ENCODE measurements at regions not wholly inside any gene's neighbourhood (a gene's known extent, or its start where the extent isn't known, plus 50 kb on each side); places are given as distances from the start of the nearest gene placed in this dataset.

DNA sequence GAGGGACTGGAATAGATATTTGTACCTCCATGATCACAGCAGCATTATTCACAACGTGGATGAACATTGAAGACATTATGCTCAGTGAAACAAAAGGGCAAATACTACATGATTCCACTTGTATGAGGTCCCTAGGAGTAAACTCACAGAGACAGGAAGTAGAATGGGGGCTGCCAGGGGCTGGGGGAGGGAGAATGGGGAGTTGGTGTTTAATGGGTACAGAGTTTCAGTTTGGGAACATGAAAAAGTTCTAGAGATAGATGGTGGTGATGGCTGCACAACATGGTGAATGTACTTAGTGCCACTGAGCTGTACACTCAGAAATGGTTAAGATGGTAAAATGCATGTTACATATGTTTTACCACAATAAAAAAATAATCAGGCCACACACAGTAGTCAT is 164.3 kb upstream of the RREB1 start:
- TF ChIP-seq POLR2A (IDR thresholded peaks at IDR 0.05) = no peak
- TF ChIP-seq, protein P1, sequence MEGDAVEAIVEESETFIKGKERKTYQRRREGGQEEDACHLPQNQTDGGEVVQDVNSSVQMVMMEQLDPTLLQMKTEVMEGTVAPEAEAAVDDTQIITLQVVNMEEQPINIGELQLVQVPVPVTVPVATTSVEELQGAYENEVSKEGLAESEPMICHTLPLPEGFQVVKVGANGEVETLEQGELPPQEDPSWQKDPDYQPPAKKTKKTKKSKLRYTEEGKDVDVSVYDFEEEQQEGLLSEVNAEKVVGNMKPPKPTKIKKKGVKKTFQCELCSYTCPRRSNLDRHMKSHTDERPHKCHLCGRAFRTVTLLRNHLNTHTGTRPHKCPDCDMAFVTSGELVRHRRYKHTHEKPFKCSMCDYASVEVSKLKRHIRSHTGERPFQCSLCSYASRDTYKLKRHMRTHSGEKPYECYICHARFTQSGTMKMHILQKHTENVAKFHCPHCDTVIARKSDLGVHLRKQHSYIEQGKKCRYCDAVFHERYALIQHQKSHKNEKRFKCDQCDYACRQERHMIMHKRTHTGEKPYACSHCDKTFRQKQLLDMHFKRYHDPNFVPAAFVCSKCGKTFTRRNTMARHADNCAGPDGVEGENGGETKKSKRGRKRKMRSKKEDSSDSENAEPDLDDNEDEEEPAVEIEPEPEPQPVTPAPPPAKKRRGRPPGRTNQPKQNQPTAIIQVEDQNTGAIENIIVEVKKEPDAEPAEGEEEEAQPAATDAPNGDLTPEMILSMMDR (IDR thresholded peaks at IDR 0.05) = no peak

All from body of pancreas (tissue), 4 donors.